ENCODE measurements at regions not wholly inside any gene's neighbourhood (a gene's known extent, or its start where the extent isn't known, plus 50 kb on each side); places are given as distances from the start of the nearest gene placed in this dataset.

- Histone ChIP-seq H3K79me2 (ENCODE audit: insufficient read depth, low read length) (no peaks in the 10 kb centered on the region), H3K4me1 (ENCODE audit: control insufficient read depth in 1 of 2, insufficient read depth in 2 of 2, low read length in 2 of 2) (no peaks in the 10 kb centered on the region), H3K9ac (ENCODE audit: insufficient read depth, low read length, poor library complexity, severe bottlenecking) (no peak overlapping the region), H3K4me3 (replicated peaks in 1 of 3; ENCODE audit: low read depth in 2 of 3, low read length in 3 of 3) (no peak overlapping the region), H3K9me3 (replicated peaks in 1 of 2; ENCODE audit: control insufficient read depth in 1 of 2, insufficient read depth in 1 of 2, low read length in 2 of 2) (peaks cover 0 to 2% of the 10 kb centered on the region in 2 donors), H2AFZ (ENCODE audit: insufficient read depth, low read depth, low read length, poor library complexity, severe bottlenecking) (no peak overlapping the region), H3K27ac (ENCODE audit: low read depth in 1 of 2, low read length in 2 of 2) (no peak overlapping the region), H3K27me3 (ENCODE audit: control insufficient read depth in 2 of 2, insufficient read depth in 2 of 2, low read length in 2 of 2) (no peaks in the 10 kb centered on the region), H3K4me2 (replicated peaks; ENCODE audit: extremely low read depth, low read length, poor library complexity, severe bottlenecking) (no peak overlapping the region), H3K36me3 (replicated peaks in 1 of 2; ENCODE audit: control insufficient read depth in 1 of 2, insufficient read depth in 2 of 2, low read length in 2 of 2) (no peaks in the 10 kb centered on the region), H4K20me1 (ENCODE audit: insufficient read depth, low read length) (no peaks in the 10 kb centered on the region)
- Mint-ChIP-seq H3K4me3 (no peak overlapping the region), H3K9me3 (peaks cover 0 to 9% (median 0%) of the 10 kb centered on the region in 7 donors), H3K36me3 (no peaks in the 10 kb centered on the region), H3K4me1 (no peaks in the 10 kb centered on the region), H3K27ac (no peak overlapping the region), H3K27me3 (ENCODE audit: low read depth in 3 of 3) (peaks cover 2 to 10% (median 3%) of the 10 kb centered on the region in 3 donors)
- no peak for TF ChIP-seq CTCF (IDR thresholded peaks at IDR 0.05)
- no peak for DNase-seq
- intact Hi-C loops (cut with micrococcal nuclease): no loop called here
- WGBS (ENCODE audit: insufficient coverage): no CpG with 5 or more reads among the region's 2 CpGs
Observed at GRCh38 chr5:174617285-174617684, 107.1 kb upstream of the MSX2 start.

GRCh38 chr5:174617910-174618309 lies 106.5 kb upstream of the MSX2 start:
- intact Hi-C loops (cut with micrococcal nuclease): no loop called here
- Mint-ChIP-seq H3K4me1 (no peaks in the 10 kb centered on the region), H3K27ac (no peak overlapping the region), H3K9me3 (peaks cover 0 to 9% (median 0%) of the 10 kb centered on the region in 7 donors), H3K36me3 (no peaks in the 10 kb centered on the region), H3K4me3 (no peak overlapping the region), H3K27me3 (ENCODE audit: low read depth in 3 of 3) (peaks cover 2 to 9% (median 3%) of the 10 kb centered on the region in 3 donors)
- no peak overlapping the region for H2AFZ ChIP-seq (ENCODE audit: insufficient read depth, low read depth, low read length, poor library complexity, severe bottlenecking)
- no peak overlapping the region for H3K4me2 ChIP-seq (replicated peaks; ENCODE audit: extremely low read depth, low read length, poor library complexity, severe bottlenecking)
- H3K36me3 ChIP-seq (replicated peaks in 1 of 2; ENCODE audit: control insufficient read depth in 1 of 2, insufficient read depth in 2 of 2, low read length in 2 of 2): no peaks in the 10 kb centered on the region
- no peaks in the 10 kb centered on the region for H3K4me1 ChIP-seq (ENCODE audit: control insufficient read depth in 1 of 2, insufficient read depth in 2 of 2, low read length in 2 of 2)
- no peak for TF ChIP-seq CTCF (IDR thresholded peaks at IDR 0.05)
- no peak overlapping the region for H3K27ac ChIP-seq (ENCODE audit: low read depth in 1 of 2, low read length in 2 of 2)
- no peak overlapping the region for H3K4me3 ChIP-seq (replicated peaks in 1 of 3; ENCODE audit: low read depth in 2 of 3, low read length in 3 of 3)
- no peaks in the 10 kb centered on the region for H4K20me1 ChIP-seq (ENCODE audit: insufficient read depth, low read length)
- no peaks in the 10 kb centered on the region for H3K79me2 ChIP-seq (ENCODE audit: insufficient read depth, low read length)
- WGBS (ENCODE audit: insufficient coverage): 94% methylated on average over 7 of the region's 10 CpGs
- DNase-seq: no peak
- H3K9me3 ChIP-seq (replicated peaks in 1 of 2; ENCODE audit: control insufficient read depth in 1 of 2, insufficient read depth in 1 of 2, low read length in 2 of 2): peaks cover 0 to 2% of the 10 kb centered on the region in 2 donors
- no peak overlapping the region for H3K9ac ChIP-seq (ENCODE audit: insufficient read depth, low read length, poor library complexity, severe bottlenecking)
- no peaks in the 10 kb centered on the region for H3K27me3 ChIP-seq (ENCODE audit: control insufficient read depth in 2 of 2, insufficient read depth in 2 of 2, low read length in 2 of 2)

Data from CD14-positive monocyte (primary cell).